A673 (cell line): ENCODE measurements at regions not wholly inside any gene's neighbourhood (a gene's known extent, or its start where the extent isn't known, plus 50 kb on each side); places are given as distances from the start of the nearest gene placed in this dataset.

Experiments
- EZH2 ChIP-seq: fragments of 200-600 bp; sonication (generic); IDR thresholded peaks from 2 replicates; pipeline ENCODE4 v1.6.1; 2017; ENCODE audit warnings: borderline replicate concordance, low read depth, mild to moderate bottlenecking, mixed read lengths, antibody characterized with exemption, low read length; ENCODE audit not compliant: poor library complexity, severe bottlenecking
- TF ChIP-seq, protein P1 (sequence below): fragments of 300-800, 200-600 bp; sonication (generic); conservative IDR thresholded peaks from 2 replicates; pipeline ENCODE4 v1.5.1; 2017; ENCODE audit warnings: low read depth, mild to moderate bottlenecking, antibody characterized with exemption, low read length, moderate library complexity, mixed read lengths

DNA sequence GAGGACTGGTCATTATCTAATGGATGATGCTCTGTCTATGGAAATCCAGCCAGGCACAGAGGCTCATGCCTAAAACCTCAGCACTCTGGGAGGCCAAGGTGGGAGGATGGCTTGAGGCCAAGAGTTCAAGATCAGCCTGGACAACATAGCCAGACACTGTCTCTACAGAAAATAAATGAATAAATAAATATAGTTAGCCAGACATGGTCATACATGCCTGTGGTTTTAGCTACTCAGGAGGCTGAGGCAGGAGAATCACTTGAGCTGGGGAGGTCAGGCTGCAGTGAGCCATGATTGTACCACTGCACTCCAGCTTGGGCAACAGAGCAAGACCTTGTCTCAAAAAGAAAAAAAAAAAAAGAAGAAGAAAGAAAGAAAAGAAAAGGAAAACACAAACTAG is 234.7 kb downstream of the TSHZ3 start:
- TF ChIP-seq EZH2, result no peak
- TF ChIP-seq, protein P1, sequence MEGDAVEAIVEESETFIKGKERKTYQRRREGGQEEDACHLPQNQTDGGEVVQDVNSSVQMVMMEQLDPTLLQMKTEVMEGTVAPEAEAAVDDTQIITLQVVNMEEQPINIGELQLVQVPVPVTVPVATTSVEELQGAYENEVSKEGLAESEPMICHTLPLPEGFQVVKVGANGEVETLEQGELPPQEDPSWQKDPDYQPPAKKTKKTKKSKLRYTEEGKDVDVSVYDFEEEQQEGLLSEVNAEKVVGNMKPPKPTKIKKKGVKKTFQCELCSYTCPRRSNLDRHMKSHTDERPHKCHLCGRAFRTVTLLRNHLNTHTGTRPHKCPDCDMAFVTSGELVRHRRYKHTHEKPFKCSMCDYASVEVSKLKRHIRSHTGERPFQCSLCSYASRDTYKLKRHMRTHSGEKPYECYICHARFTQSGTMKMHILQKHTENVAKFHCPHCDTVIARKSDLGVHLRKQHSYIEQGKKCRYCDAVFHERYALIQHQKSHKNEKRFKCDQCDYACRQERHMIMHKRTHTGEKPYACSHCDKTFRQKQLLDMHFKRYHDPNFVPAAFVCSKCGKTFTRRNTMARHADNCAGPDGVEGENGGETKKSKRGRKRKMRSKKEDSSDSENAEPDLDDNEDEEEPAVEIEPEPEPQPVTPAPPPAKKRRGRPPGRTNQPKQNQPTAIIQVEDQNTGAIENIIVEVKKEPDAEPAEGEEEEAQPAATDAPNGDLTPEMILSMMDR, result no peak
